ENCODE measurements at regions not wholly inside any gene's neighbourhood (a gene's known extent, or its start where the extent isn't known, plus 50 kb on each side); places are given as distances from the start of the nearest gene placed in this dataset.

- in situ Hi-C loops (cut with MboI; ENCODE audit: low sequenced_read_pairs), result no loop called here
Measured at GRCh38 chr13:103195762-103196161, 129.5 kb upstream of the SLC10A2 start.

GRCh38 chr13:103194871-103195270 is 128.7 kb upstream of the SLC10A2 start:
- in situ Hi-C loops (cut with MboI; ENCODE audit: low sequenced_read_pairs), result no loop called here

GRCh38 chr13:103192511-103193135 is 126.4 kb upstream of the SLC10A2 start:
- in situ Hi-C loops (cut with MboI; ENCODE audit: low sequenced_read_pairs), result no loop called here

GRCh38 chr13:103190841-103191240 is 124.6 kb upstream of the SLC10A2 start:
- in situ Hi-C loops (cut with MboI; ENCODE audit: low sequenced_read_pairs), result no loop called here

- in situ Hi-C loops (cut with MboI; ENCODE audit: low sequenced_read_pairs), result no loop called here
Measured at GRCh38 chr13:103188713-103189326, 122.6 kb upstream of the SLC10A2 start.

- in situ Hi-C loops (cut with MboI; ENCODE audit: low sequenced_read_pairs), result no loop called here
Measured at GRCh38 chr13:103187721-103188156, 121.5 kb upstream of the SLC10A2 start.

GRCh38 chr13:103184413-103184812 is 118.2 kb upstream of the SLC10A2 start:
- in situ Hi-C loops (cut with MboI; ENCODE audit: low sequenced_read_pairs), result no loop called here

- in situ Hi-C loops (cut with MboI; ENCODE audit: low sequenced_read_pairs), result no loop called here
Measured at GRCh38 chr13:103178986-103179943, 113.0 kb upstream of the SLC10A2 start.

GRCh38 chr13:103174966-103175365 is 108.7 kb upstream of the SLC10A2 start:
- in situ Hi-C loops (cut with MboI; ENCODE audit: low sequenced_read_pairs), result no loop called here

GRCh38 chr13:103168901-103169508 is 102.8 kb upstream of the SLC10A2 start:
- in situ Hi-C loops (cut with MboI; ENCODE audit: low sequenced_read_pairs), result no loop called here

GRCh38 chr13:103164251-103164650 is 98.0 kb upstream of the SLC10A2 start:
- in situ Hi-C loops (cut with MboI; ENCODE audit: low sequenced_read_pairs), result no loop called here

- in situ Hi-C loops (cut with MboI; ENCODE audit: low sequenced_read_pairs), result no loop called here
Measured at GRCh38 chr13:103161476-103161875, 95.3 kb upstream of the SLC10A2 start.

GRCh38 chr13:103157434-103158145 is 91.4 kb upstream of the SLC10A2 start:
- in situ Hi-C loops (cut with MboI; ENCODE audit: low sequenced_read_pairs), result no loop called here

GRCh38 chr13:103157016-103157415 is 90.8 kb upstream of the SLC10A2 start:
- in situ Hi-C loops (cut with MboI; ENCODE audit: low sequenced_read_pairs), result no loop called here

- in situ Hi-C loops (cut with MboI; ENCODE audit: low sequenced_read_pairs), result no loop called here
Measured at GRCh38 chr13:103156346-103156998, 90.3 kb upstream of the SLC10A2 start.

GRCh38 chr13:103153466-103153865 is 87.2 kb upstream of the SLC10A2 start:
- in situ Hi-C loops (cut with MboI; ENCODE audit: low sequenced_read_pairs), result no loop called here

GRCh38 chr13:103147961-103148360 is 81.7 kb upstream of the SLC10A2 start:
- in situ Hi-C loops (cut with MboI; ENCODE audit: low sequenced_read_pairs), result no loop called here

- in situ Hi-C loops (cut with MboI; ENCODE audit: low sequenced_read_pairs), result no loop called here
Measured at GRCh38 chr13:103145442-103145841, 79.2 kb upstream of the SLC10A2 start.

- in situ Hi-C loops (cut with MboI; ENCODE audit: low sequenced_read_pairs), result no loop called here
Measured at GRCh38 chr13:103143432-103143831, 77.2 kb upstream of the SLC10A2 start.

- in situ Hi-C loops (cut with MboI; ENCODE audit: low sequenced_read_pairs), result no loop called here
Measured at GRCh38 chr13:103142151-103142550, 75.9 kb upstream of the SLC10A2 start.

Data from HL-60/S4 (cell line).